ENCODE measurements at regions not wholly inside any gene's neighbourhood (a gene's known extent, or its start where the extent isn't known, plus 50 kb on each side); places are given as distances from the start of the nearest gene placed in this dataset.

DNA sequence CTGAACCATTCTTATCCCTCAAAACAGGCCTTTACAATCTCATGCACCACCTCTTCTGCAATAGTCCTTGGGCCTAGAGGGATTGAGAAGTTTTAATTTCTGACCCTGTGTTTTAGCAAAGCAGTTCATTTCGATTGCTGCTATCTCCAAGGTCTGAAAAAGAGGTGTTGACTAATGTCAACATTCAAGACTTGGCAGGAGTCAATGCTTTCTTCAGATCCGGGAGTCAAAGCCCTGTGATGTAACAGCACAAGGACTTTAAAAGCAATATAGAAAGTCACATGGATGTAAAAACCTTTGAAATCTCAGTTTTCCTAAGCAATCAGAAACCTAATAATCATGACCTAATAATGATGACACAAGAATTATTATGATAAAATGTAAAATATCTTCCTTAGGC, 133.8 kb downstream of the ADAM29 start:
- TF ChIP-seq, protein P1, sequence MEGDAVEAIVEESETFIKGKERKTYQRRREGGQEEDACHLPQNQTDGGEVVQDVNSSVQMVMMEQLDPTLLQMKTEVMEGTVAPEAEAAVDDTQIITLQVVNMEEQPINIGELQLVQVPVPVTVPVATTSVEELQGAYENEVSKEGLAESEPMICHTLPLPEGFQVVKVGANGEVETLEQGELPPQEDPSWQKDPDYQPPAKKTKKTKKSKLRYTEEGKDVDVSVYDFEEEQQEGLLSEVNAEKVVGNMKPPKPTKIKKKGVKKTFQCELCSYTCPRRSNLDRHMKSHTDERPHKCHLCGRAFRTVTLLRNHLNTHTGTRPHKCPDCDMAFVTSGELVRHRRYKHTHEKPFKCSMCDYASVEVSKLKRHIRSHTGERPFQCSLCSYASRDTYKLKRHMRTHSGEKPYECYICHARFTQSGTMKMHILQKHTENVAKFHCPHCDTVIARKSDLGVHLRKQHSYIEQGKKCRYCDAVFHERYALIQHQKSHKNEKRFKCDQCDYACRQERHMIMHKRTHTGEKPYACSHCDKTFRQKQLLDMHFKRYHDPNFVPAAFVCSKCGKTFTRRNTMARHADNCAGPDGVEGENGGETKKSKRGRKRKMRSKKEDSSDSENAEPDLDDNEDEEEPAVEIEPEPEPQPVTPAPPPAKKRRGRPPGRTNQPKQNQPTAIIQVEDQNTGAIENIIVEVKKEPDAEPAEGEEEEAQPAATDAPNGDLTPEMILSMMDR (IDR thresholded peaks at IDR 0.05): no peak
- no peak for TF ChIP-seq ZFX (IDR thresholded peaks at IDR 0.05; ENCODE audit: borderline replicate concordance)

Measured in 22Rv1 (cell line).